Skeletal muscle tissue (tissue), 3 donors: ENCODE measurements at regions not wholly inside any gene's neighbourhood (a gene's known extent, or its start where the extent isn't known, plus 50 kb on each side); places are given as distances from the start of the nearest gene placed in this dataset.
A peak's percentile ranks its signal among the peaks of the same experiment; 100 is the strongest.

Experiments used
- H3K27ac ChIP-seq: one replicate; pipeline ENCODE4 v1.7.0; 2013; ENCODE audit warnings: mild to moderate bottlenecking, low read depth, low read length, inconsistent platforms
- H3K27me3 ChIP-seq, 3 donors: one replicate each; pipeline ENCODE4 v1.7.0; 2013; ENCODE audit warnings: low read length in 3 of 3; ENCODE audit not compliant: control insufficient read depth in 3 of 3, insufficient read depth in 3 of 3
- H3K36me3 ChIP-seq, 3 donors: one replicate each; pipeline ENCODE4 v1.7.0; 2013; ENCODE audit warnings: low read length in 3 of 3; ENCODE audit not compliant: control insufficient read depth in 3 of 3, insufficient read depth in 3 of 3
- H3K4me1 ChIP-seq, 3 donors: one replicate each; pipeline ENCODE4 v1.7.0; 2013; ENCODE audit warnings: low read length in 3 of 3, mild to moderate bottlenecking in 3 of 3; ENCODE audit not compliant: control insufficient read depth in 3 of 3, insufficient read depth in 3 of 3
- H3K4me3 ChIP-seq, 3 donors: one replicate each; pipeline ENCODE4 v1.7.0; 2013; ENCODE audit warnings: low read length in 3 of 3
- H3K9ac ChIP-seq, 3 donors: one replicate each; pipeline ENCODE4 v1.7.0; 2013; ENCODE audit warnings: low read length in 3 of 3, mild to moderate bottlenecking in 3 of 3, moderate library complexity in 2 of 3, low read depth in 1 of 3
- H3K9me3 ChIP-seq, 3 donors: one replicate each; pipeline ENCODE4 v1.7.0; 2013; ENCODE audit warnings: low read length in 3 of 3; ENCODE audit not compliant: control insufficient read depth in 3 of 3
- donor health status: Osteomylitis.

DNA sequence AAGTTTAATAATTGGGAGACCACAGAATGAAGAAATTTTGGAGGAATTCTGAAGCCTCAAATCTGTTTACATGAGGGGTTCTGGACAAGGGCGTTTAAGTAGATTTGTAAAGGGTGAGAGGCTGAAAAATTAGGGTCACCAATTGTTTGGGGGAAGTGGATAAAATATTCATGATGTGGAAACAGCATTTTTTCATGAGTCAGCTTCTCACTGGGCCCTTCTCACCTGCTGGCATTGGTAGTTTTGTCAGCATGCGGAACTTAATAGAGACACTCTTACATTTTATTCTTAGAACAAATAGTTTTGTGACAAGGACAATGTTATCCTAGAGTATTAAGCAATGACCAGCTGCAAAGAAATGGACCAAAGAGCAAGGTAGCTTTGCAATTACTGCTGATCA is 634.4 kb downstream of the LRFN5 start:
- H3K27me3 ChIP-seq, result no peaks in the 10 kb centered on the region
- H3K4me1 ChIP-seq, result no peaks in the 10 kb centered on the region
- H3K36me3 ChIP-seq, result no peaks in the 10 kb centered on the region
- H3K27ac ChIP-seq, result no peak overlapping the region
- H3K9me3 ChIP-seq, result no peaks in the 10 kb centered on the region
- H3K4me3 ChIP-seq, result no peak overlapping the region
- no peak overlapping the region for H3K9ac ChIP-seq

DNA sequence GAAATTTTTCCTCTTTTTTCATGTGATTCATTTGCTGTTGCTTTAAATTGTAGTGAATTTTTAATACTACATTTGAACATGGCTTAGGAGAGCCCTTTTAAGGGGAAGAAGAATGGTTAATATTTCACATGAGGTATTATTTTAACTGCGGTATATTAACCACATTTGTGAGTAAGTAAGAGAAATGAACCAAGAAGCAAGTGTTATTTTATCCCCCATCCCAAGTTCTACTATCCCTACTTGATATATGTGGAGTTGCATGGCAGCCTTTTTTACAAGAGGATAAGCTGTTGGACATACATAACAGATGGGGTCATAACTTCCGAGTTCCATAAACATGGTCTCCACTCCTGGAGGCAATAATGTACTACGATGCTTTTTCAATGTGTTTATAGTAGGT is 623.3 kb downstream of the LRFN5 start:
- Histone ChIP-seq H3K4me1 (no peaks in the 10 kb centered on the region), H3K9ac (no peak overlapping the region), H3K27me3 (no peaks in the 10 kb centered on the region), H3K9me3 (no peaks in the 10 kb centered on the region), H3K4me3 (no peak overlapping the region), H3K27ac (no peak overlapping the region), H3K36me3 (no peaks in the 10 kb centered on the region)

DNA sequence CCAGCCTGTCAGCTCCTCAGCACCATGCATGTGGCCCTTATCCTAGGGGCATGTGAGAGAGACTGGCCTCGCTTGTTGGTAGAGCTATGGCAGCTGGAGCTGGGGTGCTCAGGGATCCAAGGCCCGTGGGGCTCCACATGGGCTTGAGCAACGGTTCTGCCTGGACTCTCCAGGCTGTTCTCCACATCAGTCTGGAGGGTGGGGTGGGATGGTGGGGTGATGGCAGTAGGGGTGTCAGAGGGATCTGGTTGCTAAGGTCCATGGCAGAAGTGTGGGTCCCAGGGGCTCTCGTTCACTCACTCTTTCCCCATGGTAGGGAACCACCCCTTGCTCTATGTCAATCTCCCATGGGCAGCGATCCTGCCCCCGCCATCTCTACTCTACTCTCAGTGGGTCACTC is 622.6 kb downstream of the LRFN5 start:
- Histone ChIP-seq H3K36me3 (no peaks in the 10 kb centered on the region), H3K27me3 (no peaks in the 10 kb centered on the region), H3K4me3 (no peak overlapping the region), H3K27ac (no peak overlapping the region), H3K9ac (no peak overlapping the region), H3K4me1 (no peaks in the 10 kb centered on the region), H3K9me3 (no peaks in the 10 kb centered on the region)

DNA sequence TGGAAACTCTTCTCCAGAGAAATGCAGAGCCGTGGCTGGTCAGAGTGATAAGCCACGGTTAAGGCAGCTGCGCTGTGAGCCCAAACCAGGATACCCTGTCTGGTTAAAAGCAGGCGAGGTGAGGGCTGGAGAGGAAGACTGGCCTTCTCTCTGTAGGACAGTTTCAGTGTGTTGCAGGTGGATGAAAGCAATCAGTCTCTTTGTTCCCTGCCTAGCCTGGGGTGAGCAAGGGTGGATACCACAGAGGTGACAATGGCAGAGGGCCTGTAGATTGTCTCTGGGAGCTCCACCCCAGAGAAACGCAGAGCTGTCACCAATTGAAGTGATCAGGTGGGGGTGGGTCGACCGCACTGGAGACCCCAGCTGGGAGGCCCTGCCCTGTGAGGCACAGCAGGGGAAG is 621.9 kb downstream of the LRFN5 start:
- Histone ChIP-seq H3K36me3 (no peaks in the 10 kb centered on the region), H3K4me3 (no peak overlapping the region), H3K27me3 (no peaks in the 10 kb centered on the region), H3K9me3 (no peaks in the 10 kb centered on the region), H3K9ac (no peak overlapping the region), H3K4me1 (no peaks in the 10 kb centered on the region), H3K27ac (no peak overlapping the region)

DNA sequence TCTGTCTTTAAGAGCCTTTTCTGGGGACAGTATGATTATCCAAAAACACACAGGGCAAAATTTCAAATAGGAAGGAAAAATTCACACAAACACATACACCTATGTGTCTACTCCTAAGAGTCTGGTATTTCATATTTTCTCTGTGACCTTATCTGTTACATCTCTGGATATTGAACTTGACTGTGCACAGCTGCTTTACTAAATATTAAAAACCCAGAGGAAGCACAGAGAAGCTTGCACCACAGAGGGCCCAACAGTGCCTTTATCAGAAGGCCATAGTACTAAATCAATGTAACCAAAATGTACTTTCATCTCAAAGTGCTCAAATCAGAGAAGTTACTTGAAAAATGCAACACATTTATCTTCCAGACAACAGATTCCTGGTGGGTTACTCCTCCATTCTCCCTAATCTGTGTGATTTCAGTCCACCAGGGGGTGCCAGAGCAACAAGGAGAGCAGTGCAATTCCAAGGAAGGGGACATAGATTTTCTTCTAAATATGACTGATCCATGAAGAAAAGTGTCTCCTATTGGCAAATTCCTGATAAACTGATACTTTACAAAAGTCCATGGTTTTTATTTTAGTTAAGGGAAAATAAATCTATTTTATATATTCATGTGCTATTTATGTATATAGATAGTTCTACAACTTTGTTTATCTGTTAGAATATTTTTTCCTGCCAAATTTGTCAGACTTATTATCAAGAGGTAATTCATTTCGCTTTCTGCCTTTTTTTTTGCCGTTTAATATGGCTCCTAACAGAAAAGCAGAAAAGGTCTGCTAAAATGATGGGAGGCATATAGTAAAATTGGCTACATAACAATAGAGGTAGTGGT is 617.6 kb downstream of the LRFN5 start:
- Histone ChIP-seq H3K36me3 (no peaks in the 10 kb centered on the region), H3K9ac (no peak overlapping the region), H3K4me3 (no peak overlapping the region), H3K4me1 (peaks cover 0 to 6% (median 4%) of the 10 kb centered on the region in 3 donors), H3K27me3 (no peaks in the 10 kb centered on the region), H3K27ac (no peak overlapping the region), H3K9me3 (no peaks in the 10 kb centered on the region)

DNA sequence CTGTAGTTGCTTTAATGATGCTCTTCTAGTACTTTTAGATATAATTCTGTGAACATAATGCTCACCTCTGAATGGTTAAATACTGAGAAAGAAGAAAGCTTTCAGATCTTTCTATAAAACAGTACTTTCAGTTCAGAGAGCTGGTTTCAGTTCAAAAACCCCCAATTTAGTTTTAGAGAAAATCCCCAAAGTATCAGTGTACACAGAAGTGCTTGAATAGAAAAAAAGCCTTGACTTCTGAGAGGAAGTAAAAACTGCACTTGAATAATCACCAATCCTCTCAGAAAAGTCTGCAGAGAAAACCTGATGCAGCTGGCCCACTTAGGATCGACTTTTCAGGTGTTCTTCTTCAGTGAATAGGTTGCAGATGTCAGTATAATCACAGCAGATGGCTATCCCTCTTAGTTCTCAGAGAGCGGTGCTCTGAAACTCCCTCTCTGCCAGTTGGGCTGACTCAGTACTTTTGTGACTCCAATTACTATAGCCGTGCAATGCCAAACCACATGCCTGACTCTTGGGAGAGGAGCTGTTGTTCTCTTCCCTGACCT is 616.3 kb downstream of the LRFN5 start:
- Histone ChIP-seq H3K4me1 (peaks cover 0 to 6% (median 4%) of the 10 kb centered on the region in 3 donors), H3K9me3 (no peaks in the 10 kb centered on the region), H3K36me3 (no peaks in the 10 kb centered on the region), H3K9ac (peak overlapping the region in 1 of 3 donors; percentile 25), H3K4me3 (no peak overlapping the region), H3K27me3 (no peaks in the 10 kb centered on the region), H3K27ac (peak overlapping the region; percentile 36)

DNA sequence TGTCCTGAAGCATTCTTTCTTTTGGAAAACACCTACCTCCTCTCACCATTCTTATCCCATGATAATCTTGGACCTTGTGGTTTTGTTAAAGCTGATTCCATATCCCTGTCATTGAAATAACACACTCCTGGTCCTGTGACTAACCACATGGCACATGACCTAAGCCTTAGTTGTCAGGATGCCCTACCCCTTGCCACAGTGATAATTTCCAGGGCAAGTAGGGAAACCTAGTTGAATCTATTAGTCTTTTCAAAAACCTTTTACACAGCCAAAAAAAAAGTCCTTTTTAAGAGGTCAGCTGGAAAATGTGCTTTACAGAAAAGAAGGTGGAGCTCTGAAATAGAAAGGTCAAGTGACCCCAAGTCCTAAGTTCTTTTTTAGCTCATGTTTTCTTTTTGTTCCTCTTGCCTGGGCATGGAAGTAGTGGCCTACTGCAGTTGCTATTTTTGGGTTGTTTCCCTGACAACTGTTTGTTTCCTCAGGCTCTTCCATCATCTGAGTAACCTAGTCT is 608.4 kb downstream of the LRFN5 start:
- Histone ChIP-seq H3K9ac (no peak overlapping the region), H3K27ac (peak overlapping the region; percentile 45), H3K9me3 (no peaks in the 10 kb centered on the region)

DNA sequence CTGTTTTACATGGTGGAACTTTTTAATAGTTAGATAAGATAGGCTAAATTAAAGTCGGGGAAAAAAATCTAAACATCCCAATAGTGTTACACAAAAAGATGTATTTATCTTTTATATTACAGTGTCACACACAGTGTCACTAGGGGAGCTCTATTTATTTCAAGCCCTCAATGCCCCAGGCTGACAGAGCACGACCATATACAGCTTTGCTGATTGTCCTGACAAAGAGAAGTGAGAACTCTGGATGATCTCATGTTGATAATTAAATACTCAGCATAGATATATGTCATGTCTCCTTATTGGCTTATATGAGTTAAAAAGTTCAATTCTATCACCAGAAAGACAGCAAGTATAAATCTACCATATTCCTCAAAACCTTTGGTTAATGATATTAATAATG is 594.3 kb downstream of the LRFN5 start:
- no peak overlapping the region for H3K27ac ChIP-seq
- no peaks in the 10 kb centered on the region for H3K27me3 ChIP-seq
- no peaks in the 10 kb centered on the region for H3K9me3 ChIP-seq
- H3K36me3 ChIP-seq, result no peaks in the 10 kb centered on the region
- H3K9ac ChIP-seq, result no peak overlapping the region
- no peak overlapping the region for H3K4me3 ChIP-seq
- H3K4me1 ChIP-seq, result no peaks in the 10 kb centered on the region

More for the DNA sequence above, 608.4 kb downstream of the LRFN5 start:
- Histone ChIP-seq H3K4me3 (no peak overlapping the region), H3K36me3 (no peaks in the 10 kb centered on the region), H3K4me1 (no peaks in the 10 kb centered on the region), H3K27me3 (no peaks in the 10 kb centered on the region)

DNA sequence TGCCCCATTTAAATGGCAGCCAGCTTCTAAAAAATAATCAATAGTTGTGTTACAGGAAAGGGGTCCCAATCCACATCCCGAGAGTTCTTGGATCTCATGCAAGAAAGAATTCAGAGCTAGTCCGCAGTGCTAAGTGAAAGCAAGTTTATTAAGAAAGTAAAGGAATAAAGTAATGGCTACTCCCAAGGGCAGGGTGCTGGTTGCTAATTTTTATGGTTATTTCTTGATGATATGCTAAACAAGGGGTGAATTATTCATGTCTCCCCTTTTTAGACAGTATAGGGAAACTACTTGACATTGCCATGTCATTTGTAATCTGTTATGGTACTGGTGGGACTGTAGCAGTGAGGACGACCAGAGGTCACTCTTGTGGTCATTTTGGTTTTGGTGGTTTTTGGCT is 591.3 kb downstream of the LRFN5 start:
- Histone ChIP-seq H3K27me3 (no peaks in the 10 kb centered on the region), H3K9me3 (no peaks in the 10 kb centered on the region), H3K27ac (no peak overlapping the region), H3K4me3 (no peak overlapping the region), H3K9ac (no peak overlapping the region), H3K36me3 (no peaks in the 10 kb centered on the region), H3K4me1 (no peaks in the 10 kb centered on the region)
